DLD1 (cell line): ENCODE measurements at regions not wholly inside any gene's neighbourhood (a gene's known extent, or its start where the extent isn't known, plus 50 kb on each side); places are given as distances from the start of the nearest gene placed in this dataset.
"Not testable (repeated sequence)": the region's sequence is repeated elsewhere in the genome, so short reads cannot be mapped to it uniquely, and the experiment has no call there.

Source experiments
- in situ Hi-C: cut with HindIII; loops from 2 replicates; pipeline ENCODE4 v1.10.0; 2017; ENCODE audit warnings: low sequenced_read_pairs

DNA sequence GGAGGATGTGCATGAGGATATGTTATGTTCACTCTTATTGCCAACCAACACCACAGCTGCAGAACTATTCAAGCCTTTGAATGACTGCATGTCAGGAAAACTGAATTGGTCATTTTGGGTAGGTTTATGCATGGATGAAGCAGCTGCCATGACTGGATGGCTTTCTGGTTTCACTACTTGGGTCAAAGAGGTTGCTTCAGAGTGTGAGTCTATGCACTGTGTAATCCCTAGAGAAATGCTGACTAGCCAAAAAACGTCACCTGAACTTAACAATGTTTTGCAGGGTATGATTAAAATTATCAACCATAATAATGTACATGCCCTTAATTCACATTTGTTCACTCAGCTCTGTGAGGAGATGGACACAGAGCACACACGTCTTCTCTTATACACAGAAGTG, 206.7 kb upstream of the RBBP8 start:
- in situ Hi-C loops = no loop called here

DNA sequence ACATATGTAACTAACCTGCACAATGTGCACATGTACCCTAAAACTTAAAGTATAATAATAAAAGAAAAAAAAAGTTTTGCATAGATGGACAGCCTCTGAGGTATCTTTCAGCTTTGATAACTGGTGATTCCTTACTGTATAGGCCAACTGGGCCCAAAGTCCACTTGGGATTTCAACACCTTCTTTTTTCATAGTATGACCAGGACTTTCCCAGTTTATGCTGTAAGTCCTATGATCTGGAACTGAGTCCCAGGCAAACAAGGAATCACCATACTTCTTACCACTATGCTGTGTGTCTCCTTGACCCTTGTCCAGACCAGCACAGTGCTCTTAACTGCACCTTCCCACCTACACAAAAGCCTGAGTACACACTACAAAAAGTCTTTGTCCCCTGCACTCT, 205.1 kb upstream of the RBBP8 start:
- in situ Hi-C loops = no loop called here

DNA sequence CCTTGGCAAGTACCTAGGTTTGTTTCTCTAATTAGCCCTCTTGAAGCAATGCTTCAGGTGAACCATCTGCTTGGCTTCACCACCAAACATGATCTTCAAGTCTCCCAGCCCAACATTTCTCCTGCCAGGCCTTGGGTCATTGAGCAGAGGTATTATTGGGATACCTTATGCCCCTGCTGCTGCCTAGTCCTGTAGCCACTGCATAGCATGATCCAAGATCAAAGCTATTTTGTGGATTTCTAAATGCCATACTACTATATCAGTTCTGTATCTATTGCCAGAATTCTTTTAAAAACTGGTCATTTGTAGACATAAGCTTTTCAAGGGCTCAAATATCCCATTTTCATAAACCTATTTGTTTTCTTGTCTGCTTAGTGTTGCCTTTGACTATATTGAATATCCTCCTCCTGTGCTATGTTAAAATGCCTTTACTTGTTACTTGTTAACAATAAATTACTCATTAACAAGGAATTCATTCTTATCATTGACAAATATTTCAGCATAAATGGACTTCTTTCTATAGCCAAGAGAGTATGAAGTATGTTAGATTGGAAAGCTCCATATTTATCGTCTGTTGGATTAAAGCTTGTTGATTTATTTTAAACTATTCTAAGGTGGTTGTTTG, 204.5 kb upstream of the RBBP8 start:
- in situ Hi-C loops = no loop called here

DNA sequence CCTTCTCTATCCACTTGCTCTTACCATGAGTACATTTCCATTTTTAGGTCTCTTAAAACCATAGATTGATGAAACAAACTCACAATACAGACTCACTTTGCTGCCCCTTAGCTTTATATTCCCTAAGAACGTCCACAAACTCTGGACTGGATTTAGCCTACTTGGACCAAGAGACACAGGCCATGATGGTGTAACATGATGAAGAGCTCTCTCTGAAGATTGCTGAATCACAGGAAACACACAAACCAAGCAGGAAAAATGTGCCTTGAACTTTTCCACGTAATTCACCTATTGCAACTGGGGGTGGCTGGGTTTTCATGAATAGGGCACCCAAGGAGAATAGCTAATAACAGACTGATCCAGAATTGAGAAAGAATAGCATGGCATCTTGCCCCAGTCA, 201.7 kb upstream of the RBBP8 start:
- in situ Hi-C loops = no loop called here

DNA sequence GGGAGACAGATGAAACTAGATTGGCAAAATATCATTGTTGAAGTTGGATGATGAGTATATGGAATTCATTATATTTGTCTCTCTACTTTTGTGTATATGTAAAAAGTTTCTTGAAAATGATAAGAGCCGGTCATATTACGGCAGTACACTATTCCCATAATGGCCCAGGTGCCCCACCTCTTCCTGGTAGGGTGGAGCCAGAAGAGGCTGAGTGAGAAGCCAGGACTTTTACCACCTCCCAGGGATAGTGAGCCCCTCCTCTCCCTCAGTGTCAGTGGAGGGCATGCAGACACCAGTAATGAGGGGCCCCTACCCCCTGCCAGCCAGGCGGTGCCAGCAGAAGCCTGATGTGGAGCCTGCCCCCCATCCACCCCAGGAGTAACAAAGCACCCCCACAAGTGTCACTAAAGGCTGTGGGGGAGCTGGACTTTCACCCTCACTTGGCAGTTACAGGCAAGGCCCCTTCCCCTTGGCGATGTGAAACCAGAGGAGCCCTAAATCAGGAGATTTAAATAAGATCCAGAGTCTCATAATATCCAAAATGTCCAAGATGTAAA, 198.9 kb upstream of the RBBP8 start:
- in situ Hi-C loops = no loop called here

DNA sequence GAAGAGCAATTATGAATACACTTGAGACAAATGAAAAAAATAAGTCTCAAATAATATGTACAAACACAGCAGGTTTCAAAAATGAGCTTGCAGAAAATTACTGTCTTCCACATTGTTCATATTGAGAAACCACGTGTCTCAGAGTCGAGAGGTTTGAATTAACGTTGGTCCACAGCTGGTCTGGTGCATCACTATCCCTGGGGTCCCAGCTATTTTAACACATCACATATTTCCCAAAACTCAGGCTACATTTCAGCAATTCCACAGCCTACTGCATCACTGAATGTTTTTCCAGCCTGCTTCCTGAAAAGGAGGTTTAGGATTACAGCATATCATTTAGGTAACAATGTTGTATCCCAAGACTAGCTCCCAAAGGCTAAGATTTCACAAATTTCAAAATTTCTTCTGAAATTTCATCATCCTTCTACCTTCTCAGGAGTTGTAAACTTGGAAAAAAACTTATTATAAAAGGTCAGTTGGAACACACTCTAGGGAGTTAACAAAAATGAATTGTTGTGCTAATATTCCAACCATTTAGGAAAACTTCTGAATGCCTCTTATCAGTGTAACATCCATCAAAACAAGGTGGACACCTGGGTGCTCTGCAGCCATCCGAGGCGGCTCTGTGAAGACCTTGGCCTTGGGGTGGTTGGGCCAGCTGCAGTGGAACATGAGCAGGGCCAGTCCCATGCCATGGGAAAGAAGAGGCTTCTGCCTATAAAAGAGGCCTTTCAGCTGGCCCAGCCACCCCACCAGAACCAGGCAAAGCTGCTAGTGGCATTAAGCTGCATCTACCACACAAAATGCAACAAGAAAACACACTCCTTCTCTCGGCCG, 198.1 kb upstream of the RBBP8 start:
- in situ Hi-C loops = no loop called here

DNA sequence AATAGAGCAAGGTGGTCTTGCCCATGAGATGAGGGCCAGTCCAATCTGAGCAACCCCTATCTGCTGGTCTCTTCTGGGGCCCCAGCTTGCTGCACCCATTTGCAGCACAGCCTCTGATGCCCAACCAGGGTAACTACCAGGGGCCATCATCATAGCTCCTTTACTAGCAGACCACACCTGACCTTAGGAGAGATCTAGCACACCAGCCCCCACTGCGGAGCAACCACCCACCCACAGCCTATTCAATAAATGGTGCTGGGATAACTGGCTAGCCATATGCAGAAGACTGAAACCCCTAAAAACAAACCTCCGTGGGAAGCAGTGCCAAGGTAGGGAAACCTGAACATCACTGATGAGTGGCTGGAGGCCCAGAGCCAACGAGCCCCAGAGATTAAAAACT, 196.1 kb upstream of the RBBP8 start:
- in situ Hi-C loops = no loop called here

DNA sequence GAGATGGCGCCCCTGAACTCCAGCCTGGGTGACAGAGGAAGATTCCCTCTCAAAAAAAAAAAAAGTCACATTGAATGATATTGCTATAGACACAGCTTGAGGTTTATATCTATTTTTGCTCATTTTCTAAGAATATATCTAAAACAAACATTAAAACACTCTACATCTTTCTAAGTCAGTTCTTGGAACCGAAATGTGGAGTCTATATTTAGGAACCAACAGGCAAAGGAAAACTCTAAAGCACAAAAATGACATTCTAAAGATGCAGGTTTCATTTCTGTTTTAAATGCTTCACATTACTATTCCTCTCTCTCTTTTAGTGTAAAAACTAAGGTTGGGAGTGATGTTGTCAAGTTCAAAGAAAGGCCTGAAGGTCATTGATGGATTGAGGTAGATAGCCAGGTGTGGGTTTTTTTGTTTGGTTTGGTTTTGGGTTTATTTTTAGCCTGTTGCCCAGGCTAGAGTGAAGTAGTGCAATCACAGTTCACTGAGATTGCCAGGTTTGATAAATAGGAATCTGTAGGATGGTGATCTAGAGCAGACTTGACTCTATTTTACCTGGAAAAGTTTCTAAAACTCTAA, 194.0 kb upstream of the RBBP8 start:
- in situ Hi-C loops = no loop called here

DNA sequence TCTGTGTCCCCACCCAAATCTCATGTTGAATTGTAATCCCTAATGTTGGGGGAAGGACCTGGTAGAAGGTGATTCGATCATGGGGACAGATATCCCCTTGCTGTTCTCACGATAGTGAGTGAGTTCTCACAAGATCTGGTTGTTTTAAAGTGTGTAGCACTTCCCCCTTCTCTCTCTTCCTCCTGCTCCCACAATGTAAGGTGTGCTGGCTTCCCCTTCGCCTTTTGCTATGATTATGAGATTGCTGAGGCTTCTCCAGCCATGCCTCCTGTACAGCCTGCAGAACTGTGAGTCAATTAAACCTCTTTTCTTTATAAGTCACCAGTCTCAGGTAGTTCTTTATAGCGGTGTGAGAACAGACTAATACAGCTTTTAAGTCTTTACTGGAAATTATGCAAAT, 193.3 kb upstream of the RBBP8 start:
- in situ Hi-C loops = no loop called here

DNA sequence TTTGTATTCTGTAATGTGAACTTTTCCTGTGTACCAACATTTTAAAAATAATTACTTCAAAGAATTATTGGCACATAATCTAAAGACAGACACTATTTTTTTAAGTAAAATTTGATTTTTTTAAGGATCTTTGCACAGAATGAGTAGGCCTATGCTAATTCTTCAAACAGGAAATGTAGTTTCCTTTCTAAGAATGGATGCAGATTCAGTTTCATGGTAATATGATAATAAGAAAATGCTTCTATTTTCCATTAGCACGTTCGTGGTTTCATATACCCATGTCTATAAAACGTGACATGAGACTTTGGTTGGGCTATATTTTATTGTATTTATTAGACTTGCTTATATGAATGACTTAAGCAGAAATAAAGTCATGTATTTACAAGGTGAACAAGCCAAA, 191.8 kb upstream of the RBBP8 start:
- in situ Hi-C loops = no loop called here

DNA sequence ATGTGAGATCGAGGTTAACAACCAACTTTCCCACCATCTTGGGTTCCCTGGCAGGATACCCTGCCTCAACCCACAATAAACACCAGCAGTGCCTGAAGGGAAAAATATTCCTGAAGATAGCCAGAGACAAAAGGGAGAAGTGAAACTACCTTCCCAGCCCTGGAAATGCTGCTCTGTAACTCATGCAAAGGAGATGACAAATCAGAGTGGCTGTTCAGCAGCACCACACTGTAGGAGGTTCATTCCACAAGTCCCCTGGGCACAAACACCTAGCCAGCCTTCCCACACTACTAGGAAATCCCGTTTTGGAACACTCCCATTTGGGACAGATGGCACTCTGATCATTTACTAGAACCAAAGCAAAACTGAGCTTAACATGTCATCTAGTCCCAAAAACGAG, 190.7 kb upstream of the RBBP8 start:
- in situ Hi-C loops = no loop called here

DNA sequence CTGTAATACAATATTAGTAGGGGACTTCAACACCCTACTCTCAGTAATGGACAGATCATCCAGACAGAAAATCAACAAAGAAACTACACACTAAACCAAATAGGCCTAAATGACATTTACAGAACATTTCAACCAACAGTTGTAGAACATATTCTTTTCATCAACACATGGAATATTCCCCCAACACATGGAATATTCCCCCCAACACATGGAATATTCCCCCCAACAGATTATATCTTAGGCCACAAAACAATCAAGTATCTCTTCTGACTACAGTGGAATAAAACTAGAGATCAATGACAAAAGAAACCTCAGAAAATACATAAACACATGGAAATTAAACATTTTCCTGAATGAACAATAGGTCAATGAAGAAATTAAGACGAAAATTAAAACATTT, 187.2 kb upstream of the RBBP8 start:
- in situ Hi-C loops = no loop called here

DNA sequence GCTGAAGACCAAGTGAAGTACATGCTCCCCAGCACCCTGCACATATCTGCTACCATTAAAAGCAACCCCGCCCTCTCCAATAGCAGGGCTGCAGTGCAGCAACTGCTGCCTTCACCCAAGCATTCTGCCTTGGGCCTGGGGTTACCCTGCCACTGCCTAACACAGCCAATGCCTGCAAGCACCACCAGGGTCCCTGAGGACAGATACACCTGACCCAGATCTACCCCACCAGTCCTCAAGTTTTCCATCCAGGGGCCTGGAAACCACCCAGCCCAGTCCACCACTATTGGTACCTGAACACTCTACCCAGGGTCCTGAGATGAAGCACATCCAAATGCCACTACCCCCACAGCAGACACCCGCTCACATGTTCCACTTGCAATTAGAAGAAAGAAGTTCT, 181.1 kb upstream of the RBBP8 start:
- in situ Hi-C loops = no loop called here

DNA sequence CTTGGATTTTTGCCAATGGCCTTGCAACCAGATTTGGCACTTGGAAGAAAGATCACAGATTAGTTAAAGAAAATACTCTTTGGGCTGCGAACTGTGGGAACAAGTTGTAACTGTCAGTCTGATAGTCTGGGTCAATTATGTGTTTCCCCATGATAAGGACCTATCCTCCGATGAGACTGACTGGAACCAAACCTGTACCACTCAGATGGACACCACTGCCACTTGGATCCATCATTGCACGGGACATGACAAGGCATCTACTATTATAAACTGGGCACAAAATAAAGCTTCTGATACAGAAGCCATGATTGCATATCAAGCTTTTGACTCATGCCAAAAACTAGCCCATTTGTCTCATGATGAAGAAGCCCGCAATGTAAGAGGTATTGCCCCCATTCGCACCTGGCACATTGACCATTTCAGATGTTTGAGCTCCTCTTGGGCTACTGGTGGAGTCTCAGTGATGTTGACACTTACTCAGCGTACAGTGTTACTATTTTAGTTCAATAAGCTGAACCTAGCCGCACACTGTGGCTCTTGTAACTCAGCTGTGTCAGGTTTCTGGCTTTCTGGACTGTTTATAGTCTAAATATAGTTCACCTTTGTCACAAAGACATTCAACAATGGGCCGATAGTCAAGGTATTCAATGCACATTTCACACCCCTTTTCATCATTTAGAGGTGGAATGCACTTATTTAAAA, 179.8 kb upstream of the RBBP8 start:
- in situ Hi-C loops = no loop called here

DNA sequence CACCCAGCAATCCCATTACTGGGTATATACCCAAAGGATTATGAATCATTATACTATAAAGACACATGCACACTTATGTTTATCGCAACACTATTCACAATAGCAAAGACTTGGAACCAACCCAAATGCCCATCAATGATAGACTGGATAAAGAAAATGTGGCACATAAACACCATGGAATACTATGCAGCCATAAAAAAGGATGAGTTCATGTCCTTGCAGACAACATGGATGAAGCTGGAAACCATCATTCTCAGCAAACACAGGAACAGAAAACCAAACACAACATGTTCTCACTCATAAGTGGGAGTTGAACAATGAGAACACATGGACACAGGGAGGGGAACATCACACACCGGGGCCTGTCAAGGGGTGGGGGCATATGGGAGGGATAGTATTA, 169.1 kb upstream of the RBBP8 start:
- in situ Hi-C loops = not testable (repeated sequence)

DNA sequence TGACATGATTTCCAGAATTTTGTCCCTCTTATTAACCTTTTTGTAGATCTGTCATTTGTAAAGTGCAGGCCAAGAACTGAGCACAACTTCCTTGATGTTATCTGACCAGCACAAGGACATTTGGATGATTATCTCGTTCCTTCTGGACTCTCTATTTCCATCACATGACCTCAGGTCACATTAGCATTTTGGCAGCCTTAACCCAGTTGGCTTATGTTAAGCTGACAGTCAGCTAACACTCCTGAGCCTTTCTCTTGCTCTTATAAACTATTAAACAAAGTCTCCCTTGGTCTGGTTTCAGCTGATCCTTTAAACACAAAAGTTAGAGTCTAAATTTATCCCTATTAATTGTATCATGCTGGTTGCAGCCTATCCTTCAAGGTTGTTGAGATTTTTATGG, 167.2 kb upstream of the RBBP8 start:
- in situ Hi-C loops = no loop called here

DNA sequence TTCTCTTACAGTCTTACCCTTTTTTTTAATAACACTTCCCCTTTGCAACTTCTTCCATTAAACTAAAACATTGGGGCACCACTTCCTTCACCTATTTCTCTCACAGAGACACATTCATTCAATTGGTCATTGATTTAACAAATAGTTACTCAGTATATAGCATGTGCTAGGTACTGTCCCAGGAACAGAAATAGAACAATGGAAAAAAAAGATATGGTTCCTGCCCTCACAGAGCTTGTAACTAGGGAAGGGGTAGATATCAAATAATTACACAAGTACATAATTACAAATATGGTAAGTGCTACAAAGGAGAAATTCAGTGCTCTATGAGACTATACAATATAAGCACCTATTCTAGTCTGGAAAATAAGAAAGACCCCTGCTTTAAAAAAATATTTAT, 165.5 kb upstream of the RBBP8 start:
- in situ Hi-C loops = no loop called here

DNA sequence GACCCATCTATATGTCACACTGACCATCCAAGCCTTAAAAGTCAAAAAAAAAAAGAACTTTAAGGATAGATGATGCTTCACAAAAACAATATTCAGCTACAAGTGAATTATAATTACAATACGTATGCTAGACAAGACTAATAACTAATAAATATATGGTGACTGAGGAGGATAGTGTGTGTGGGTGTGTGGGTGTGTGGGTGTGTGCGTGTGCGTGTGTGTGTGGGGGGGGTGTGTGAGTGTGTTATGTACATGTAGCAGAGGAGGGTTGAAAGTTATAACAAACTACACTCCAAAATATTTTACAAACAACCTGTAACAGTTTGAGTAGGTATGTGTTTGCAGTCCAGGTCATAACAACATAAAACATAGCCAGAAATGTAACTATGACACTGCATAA, 159.2 kb upstream of the RBBP8 start:
- in situ Hi-C loops = no loop called here

DNA sequence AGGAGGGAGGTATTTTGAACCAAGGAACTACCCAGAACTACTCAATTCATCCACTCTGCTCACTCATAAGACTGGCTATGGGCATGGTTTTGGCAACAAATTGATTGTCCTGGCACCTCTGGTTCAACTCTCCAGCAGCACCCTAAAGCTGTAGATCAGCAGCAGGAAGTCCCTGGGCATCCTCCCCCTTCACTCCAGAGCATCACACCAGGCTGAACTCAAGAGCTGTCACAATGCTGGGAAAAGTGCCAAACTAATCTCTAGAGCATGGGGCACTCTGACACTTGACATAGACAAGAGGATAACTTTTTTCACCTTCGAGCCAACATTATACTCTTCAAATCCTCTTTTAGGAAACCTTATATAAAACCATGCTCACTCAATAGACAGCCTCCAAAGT, 154.1 kb upstream of the RBBP8 start:
- in situ Hi-C loops = no loop called here

DNA sequence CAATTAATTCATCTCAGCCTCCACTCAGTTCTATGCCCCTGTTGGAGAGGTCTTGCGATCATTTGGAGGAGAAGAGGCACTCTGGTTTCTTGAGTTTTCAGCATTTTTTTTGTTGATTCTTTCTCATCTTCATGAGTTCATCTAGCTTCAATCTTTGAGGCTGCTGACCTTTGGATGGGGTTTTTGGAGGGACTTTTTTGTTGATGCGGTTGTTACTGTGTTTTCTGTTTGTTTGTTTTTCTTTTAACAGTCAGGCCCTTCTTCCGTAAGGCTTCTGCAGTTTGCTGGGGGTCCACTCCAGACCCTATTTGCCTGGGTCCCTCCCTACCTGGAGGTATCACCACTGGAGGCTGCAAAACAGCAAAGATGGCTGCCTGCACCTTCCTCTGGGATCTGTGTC, 149.9 kb upstream of the RBBP8 start:
- in situ Hi-C loops = no loop called here

DNA sequence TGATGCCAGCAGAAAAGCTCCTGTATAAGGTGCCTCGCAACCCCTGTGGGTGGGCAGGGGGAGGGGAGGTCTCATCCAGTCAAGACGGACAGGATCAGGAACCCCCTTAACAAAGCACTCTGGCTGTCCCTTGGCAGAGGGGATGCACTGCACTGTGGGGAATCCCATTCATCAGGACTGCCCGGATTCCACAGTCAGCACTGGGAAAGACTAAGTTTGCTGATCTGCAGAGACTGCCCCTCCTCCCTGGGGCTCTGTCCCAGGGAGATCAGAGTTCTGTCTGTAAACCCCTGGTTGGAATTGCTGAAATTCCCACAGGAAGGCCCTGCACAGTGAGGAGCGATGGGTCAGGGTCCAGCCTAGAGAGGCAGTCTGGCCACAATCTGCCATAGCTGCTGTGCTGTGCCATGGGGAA, 149.5 kb upstream of the RBBP8 start:
- in situ Hi-C loops = no loop called here
